Right ventricle myocardium inferior (tissue), 1 donor: ENCODE measurements at regions not wholly inside any gene's neighbourhood (a gene's known extent, or its start where the extent isn't known, plus 50 kb on each side); places are given as distances from the start of the nearest gene placed in this dataset.
A peak's percentile ranks its signal among the peaks of the same experiment; 100 is the strongest.

ENCODE experiments used
- ATAC-seq: fragments of 200-7000 bp; cut with Tn5 transposase; one replicate; pipeline ENCODE4 v1.9.1; 2020; ENCODE audit warnings: mild to moderate bottlenecking, moderate library complexity
- DNase-seq: peaks from one replicate; pipeline ENCODE4 v3.0.0; 2021; ENCODE audit errors: missing footprints
- intact Hi-C: fragments of 100-400 bp; cut with DNase I; formaldehyde crosslinking; loops from one replicate; pipeline ENCODE4 v1.11.0; 2022
- donor health status: DM: no; HTN: yes; CAD: no; lungs with severe emphysema.

DNA sequence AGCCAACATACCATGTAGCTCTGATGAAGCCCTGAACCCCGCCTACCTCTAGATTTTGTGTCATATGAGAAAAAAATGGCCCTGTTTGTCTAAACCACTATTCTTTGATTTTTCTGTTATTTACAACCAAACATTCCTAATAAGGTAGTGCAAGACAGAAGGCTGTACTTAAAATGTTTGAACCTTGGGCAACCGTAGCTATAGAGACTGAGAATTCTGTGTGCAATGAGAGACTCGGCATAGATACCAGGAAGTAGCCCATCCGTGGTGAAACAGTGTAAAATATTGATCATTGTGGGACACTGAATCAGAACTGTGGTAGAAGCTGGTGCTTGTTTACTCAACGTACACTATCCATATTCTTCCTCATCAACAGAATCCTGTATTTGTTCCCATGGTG, 86.5 kb upstream of the TMCC3 start:
- intact Hi-C loops: no loop called here
- ATAC-seq: no peak
- DNase-seq: no peak

DNA sequence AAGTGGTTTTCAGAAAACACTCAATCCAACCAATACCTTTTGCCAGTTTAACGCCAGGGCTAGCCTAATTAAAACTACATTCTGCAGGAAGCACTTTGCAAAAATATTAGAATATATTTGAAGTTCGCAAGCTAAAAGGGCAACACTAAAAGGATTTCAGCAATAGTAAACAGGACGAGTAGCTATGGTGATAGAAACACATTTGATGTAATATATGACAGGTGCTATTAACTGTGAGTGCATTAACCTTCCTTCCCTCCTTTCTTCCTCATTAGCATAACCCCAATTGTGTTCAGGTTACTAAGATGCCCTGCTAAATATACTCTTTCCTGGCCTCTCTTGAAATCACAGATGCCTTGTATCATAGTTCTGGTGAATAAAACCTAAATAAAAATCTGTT, 85.6 kb upstream of the TMCC3 start:
- intact Hi-C loops: no loop called here
- ATAC-seq: no peak
- DNase-seq: no peak

DNA sequence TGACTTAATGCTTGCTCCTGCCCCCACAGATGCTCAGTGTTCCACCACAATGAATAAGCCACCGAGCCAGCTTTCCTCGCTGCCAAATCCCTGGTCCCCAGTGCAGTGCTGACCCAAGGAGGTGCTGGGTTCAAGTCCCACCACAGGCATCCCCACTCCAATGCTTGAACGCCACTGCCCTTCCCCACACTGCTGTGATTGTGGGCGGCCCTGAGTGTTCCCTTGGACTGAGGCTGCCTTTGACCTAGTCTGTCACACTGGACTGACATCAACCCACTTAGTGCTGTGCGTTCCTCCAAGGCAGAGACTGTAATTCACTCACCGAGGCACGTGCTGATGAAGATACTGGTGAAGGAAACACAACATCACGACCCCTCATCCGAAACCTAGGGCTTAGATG, 83.4 kb upstream of the TMCC3 start:
- intact Hi-C loops: no loop called here
- DNase-seq (no peak), ATAC-seq (no peak)

DNA sequence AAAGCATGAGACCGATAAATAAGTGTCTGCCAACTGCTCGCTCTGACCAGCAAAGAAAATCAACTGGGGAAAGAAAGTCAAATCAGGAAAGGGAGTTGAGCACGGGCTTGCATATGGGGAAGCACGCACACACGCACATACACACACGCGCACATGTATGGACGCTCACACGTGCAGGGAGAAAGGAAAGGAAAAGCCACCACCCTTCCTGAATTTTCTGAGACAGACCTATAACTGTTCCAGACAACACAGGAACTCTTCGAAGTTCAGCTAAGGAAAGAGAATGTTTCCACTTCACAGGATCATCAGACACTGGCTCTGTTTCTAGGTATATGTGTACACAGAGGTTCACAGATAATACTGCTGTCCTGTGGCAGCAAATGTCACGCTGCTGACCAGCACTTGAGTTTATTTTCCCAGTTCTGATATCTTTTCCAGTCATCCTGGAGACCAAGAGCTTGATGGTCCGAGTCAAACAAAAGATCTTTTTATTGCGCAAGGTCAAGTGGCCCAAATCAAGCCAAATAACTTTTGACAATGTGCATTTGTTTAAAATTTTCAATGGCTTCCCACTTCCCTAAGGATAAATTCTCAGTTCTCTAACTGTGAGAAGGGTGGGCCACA, 82.1 kb upstream of the TMCC3 start:
- intact Hi-C loops: no loop called here
- DNase-seq (no peak), ATAC-seq (no peak)

DNA sequence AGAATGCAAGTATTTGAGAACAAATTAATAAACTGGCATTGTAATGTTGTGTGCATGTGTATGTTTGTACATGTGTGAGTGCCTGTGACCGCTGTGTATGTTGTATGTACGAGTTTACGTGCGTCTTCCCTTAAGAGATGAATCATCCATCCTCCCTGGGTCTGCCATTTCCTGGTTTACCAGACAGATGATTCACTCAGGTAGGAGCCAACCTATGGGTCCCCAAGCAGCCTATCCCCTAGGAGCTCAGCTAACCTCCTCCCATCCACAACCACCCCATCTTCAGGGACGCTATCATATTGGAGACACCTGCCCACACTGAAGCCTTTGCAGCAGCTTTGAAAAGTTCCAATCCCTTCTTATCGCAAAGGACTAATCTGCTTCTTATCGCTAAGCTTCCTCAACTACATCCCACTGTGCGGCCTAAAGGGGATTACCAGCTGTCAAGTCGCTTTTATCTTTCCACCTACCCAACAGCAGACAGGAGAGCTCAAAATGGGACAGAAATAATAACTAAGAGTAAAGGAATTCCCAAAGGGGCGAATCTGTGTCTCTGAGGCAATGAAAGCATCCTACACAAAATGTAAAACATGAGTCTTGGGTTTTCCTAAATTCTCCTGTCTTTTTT, 81.5 kb upstream of the TMCC3 start:
- ATAC-seq: no peak
- intact Hi-C loops: no loop called here

DNA sequence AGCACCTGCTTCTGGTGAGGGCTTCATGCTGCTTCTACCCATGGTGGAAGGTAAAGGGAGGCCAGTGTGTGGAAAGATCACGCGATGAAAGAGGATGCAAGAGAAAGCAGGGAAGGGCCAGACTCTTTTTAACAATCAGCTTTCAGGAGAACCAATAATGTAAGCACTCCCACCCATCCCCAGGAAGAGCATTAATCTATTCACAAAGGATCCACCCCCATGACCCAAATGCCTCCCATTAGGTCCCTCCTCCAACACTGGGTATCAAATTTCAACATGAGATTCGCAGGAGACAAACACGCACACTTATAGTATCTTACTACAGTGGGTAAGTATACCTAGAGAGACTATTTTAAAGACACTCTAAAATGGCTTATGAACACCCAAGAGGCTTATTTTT, 80.5 kb upstream of the TMCC3 start:
- intact Hi-C loops: no loop called here

More for the DNA sequence above, 81.5 kb upstream of the TMCC3 start:
- DNase-seq: no peak

DNA sequence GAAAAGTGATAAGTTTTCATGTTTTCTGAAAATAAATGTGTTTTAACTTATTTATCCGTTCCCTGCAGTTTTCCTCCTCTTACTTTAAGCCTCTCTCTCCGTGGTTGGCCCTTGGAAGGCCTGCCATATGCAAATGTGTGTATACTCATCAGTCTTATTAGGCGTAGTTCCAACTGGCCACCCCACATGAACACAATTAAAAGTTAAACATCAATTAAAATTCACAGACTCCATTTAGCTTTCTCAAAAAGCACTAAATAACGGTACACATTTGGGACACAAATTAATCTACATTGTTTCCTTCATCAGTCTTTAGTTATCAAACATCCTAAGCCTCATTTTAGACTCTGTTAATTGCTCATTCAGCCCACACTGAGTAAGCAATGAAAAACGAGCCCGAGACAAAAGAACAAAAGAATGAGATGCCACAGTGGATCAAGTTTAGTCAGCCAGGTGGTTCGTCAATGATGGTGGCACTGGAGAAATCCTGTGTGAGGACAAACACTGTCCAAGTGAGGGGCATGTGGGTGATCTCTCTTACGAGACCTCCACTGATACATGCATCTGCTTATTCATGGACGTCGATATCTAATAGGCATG, 76.0 kb upstream of the TMCC3 start:
- ATAC-seq (no peak), DNase-seq (no peak)
- intact Hi-C loops: no loop called here

More for the DNA sequence above, 80.5 kb upstream of the TMCC3 start:
- DNase-seq (no peak), ATAC-seq (no peak)

DNA sequence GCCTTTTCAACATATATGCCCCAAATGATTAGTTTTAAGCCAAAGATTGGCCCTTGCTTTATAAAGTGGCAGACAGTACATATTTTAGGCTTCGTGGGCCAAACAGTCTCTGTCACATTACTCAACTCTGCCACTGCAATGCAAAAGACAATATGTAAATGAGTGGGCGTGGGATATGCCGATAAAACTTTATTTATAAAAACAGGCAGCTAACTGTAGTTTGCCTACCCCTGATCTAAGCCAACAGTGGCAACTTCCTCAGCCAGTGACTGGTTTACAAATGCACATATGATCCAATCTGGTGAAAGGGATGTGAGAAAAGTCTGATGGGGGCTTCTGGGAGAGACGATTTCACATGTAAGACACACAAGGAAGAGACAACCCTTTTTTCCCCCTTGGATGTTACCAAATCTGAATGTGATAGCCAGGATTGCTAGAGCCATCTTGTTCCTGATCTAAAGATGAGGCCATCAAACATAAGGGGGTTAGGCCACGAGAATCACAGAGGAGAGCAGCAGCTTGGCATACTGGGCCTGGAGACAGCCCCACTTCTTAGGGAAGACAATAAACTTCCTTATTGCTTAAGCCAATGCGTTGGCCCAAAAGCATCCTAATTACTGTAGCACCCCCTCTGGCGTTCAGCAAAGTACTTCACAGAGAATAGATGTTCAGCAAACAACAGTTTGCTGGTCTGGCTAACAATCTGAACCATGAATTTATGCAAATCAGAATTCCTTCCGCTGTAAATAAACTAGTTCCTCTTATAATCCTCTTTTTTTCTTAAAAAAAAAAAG, 75.2 kb upstream of the TMCC3 start:
- no peak for ATAC-seq
- intact Hi-C loops: no loop called here

DNA sequence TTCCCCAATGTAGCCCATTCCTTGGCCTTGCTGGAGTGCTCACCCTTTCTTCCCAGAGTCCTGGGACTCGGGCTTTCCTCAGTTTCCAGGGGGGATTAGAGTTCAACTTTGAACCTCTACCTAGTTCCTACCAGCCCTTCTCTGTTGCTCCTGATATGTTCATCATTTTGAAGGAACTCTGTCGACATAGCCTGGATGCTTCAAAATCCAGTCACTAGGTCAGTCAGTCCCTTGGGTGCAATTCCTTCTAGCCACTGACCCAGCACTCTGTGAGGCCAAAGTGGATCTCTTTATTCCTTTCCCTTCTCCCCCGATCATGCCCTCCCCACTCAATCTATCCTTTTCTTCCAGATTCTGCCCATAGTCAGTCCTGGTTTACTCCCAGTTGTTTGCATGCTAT, 72.3 kb upstream of the TMCC3 start:
- ATAC-seq (no peak), DNase-seq (no peak)
- intact Hi-C loops: no loop called here

More for the DNA sequence above, 75.2 kb upstream of the TMCC3 start:
- no peak for DNase-seq

DNA sequence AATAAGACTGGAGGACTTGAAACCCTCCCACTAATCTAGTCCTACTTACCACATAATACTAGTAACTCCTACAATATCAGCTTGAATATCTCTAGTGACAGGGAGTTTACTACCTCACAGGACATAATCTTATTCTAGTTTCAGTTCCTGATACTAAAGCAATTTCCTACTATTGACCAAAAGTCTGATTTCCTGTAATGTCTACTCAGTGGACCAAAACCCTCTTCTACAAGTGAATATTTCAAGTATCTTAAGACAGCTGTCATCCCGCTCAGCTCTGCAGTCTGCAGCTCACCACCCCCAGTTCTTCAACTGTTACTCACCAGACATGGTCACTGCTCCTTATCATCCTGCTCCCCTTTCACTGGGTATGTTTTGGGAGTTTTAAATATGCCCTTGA, 70.8 kb upstream of the TMCC3 start:
- intact Hi-C loops: no loop called here

DNA sequence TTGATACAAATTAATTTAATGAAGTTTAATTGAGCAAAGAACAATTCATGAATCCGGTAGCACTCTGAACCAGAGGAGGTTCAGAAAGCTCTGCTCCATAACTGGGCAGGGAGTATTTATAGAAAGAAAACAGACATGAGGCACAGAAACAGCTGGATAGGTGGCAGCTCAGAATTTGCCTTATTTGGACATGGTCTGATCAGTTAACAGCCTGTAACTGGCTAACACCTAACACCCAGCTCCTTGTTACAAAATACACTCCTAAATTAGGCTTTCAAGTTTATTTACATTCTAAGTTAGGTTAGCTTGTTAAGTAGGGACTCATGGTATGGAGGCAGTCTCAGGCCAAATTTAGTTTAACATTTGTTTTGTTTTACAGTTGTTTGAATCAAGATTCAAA, 67.8 kb upstream of the TMCC3 start:
- ATAC-seq: no peak
- intact Hi-C loops: no loop called here

More for the DNA sequence above, 70.8 kb upstream of the TMCC3 start:
- ATAC-seq (no peak), DNase-seq (no peak)

DNA sequence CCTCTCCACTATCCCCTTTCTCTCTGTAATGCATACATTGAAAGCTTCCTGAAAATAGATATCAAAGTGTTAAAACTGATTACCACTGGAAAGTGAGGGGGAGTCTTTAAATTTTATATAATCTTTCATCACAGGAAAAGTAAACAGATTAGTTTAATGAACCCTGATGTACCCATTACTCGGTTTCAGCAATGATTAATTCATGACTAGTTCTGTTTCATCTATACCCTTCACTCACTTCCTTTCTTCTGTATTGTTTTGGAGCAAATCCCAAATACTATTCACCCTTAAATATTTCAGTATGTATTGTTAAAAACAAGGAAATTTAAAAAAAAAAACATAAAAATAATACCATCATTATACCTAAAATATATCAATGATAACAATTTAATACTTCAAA, 67.3 kb upstream of the TMCC3 start:
- DNase-seq (no peak), ATAC-seq (no peak)
- intact Hi-C loops: no loop called here

More for the DNA sequence above, 67.8 kb upstream of the TMCC3 start:
- no peak for DNase-seq

DNA sequence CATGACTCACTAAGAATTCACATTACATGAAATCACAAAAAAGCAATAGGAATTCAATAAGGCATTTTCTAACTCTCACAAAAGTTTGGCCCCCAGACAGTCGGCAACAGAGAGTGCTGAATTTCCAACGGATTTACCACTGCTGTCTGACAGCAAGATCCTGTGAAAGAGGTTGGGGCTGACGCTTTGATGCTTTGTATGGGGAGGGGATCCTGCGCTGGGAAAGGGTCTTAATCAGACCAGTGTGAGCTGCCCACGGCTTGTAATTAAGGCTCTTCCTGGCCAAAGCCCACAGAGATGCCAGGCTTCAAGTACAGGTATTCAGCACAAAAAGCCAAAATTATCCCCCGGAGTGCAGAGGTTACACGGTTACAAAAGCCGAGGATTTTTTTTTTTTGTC, 66.8 kb upstream of the TMCC3 start:
- intact Hi-C loops: no loop called here
- DNase-seq: no peak
- no peak for ATAC-seq

DNA sequence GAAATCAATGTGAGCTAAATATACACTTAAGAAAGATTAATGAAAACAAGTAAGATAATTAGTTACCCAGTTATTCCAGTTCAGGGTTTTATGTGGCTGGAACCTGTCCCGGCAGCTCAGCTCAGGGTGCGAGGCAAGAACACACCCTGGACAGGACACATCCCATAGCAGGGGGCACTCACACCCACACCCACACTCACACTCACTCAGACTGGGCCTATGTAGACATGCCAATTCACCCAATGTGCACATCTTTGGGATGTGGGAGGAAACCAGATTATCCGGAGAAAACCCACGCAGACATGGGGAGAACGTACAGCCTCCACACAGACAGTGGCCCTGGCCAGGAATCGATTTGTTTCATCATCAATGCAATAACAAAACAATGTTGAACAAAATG, 66.0 kb upstream of the TMCC3 start:
- no peak for ATAC-seq
- DNase-seq: no peak
- intact Hi-C loops: no loop called here

DNA sequence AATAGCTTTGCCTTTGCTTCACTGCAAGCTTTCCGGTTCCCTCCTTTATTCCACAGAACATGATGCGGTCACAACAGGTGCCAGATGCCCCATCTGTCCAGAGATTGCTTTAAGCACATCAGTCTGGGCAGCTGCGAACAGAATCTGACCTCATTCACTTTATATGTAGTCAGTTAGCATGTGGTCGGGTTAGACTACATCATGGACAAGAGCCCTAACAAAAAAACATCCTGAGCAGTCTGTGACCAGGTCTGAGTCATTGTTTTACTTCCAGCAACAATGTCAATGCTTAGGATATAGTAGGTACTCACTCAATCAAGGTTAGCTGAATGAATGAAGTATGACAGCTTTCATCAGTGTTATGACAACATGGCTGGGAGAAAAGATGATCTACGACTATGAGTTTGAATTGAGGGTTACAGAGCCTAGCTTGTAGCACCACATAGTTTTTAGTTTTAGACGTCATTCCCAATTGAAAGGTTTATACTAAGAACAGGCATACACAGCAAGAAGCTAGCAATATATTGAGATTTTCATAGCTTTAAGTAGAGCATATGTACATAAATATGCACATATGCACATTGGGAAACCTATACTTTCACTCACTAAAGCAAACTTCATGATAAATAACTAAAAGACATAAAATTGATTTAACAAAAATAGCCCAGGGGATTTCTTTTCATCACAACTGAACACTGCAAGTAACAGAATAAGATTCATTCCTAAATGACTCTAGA, 64.2 kb upstream of the TMCC3 start:
- ATAC-seq: no peak
- DNase-seq: no peak
- intact Hi-C loops: no loop called here

DNA sequence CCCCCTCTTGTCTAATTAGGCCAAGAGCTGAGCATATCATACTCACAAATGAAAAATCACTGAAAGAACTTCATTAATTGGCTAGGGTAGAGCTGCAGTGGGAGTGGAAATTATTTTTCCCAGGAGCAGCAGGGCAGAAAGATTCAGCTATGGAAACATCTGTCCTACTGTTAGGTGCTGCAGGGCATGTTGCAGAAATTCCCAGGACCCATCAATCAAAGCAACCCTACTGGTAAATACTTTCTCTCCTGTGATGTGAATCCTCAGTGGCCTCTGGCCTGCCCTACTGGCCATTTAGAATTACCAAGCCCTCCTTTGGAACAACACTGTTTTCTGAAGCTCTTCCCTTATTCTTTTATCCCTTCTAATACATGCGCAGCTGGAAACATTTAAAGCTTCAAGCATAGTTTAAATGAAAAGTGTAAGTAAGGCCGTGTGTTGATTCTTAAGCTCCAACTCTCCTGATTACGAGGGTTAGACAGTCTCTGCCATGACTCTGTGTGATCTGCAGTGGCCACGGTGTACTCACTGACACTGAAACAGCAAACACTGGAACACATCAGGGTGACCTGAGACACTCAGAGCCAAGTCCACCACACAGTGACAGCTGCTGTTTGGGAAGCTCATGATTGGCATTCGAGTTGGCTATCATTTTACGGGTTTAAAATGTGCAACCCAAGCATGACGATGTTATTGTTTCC, 62.6 kb upstream of the TMCC3 start:
- no peak for ATAC-seq
- intact Hi-C loops: no loop called here

DNA sequence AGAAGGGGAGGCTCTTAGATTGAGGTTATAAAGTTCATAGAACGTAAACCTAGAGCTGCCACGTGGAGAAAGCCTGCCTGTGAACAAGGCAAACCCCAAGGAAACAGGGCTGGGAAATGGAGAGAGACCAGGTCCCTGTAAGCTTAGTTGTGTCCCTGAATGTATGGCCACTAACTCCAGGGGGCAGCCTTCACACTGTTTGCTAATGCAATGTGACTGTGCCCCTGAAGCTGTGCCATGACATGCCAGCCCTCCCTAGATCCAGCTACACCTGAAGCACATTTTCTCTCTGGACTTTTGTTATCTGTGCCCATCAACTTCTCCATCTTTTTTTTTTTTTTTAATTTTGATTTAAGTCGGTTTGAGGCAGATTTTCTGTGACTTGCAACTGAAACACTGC, 60.6 kb upstream of the TMCC3 start:
- ATAC-seq (no peak), DNase-seq (no peak)
- intact Hi-C loops: no loop called here

More for the DNA sequence above, 62.6 kb upstream of the TMCC3 start:
- no peak for DNase-seq

DNA sequence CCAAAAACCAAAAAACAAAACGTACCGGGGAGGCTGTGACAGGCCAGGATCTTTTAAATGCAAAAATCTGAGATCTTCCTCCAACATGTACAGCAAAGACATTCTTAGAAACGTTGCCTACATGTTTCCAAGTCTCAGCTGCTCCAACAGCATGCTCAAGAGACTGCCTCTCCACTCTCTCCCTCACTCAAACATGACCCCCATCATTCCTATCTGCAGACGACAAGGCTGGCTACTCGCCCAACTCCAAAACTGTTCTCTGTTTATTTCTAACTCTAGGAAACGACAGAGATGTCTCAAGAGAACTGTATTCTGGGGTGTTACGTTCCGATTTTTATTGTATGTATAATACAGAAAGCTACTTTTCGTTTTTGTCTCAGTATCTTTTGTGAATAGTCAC, 57.5 kb upstream of the TMCC3 start:
- intact Hi-C loops: no loop called here
- DNase-seq: no peak
- peak; percentile 72 for ATAC-seq

DNA sequence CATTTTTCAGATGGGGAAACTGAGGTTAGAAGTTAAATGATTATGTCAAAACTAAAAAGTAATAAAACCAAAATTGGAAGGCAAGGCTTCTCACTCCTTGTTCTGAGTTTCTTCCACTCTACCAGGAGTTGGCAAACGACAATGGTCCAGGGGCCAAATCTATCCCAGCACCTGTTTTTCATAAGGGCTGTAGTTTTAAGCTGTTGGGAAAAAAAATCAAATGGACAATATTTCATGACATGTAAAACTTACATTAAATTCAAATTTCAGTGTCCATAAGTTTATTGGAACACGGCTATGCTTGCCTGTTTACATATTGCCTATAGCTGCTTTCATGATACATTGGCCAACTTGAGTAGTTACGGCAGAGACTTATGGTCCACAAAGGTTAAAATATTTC, 56.7 kb upstream of the TMCC3 start:
- intact Hi-C loops: no loop called here
- ATAC-seq (no peak), DNase-seq (no peak)
